Loucy (cell line): ENCODE measurements at regions not wholly inside any gene's neighbourhood (a gene's known extent, or its start where the extent isn't known, plus 50 kb on each side); places are given as distances from the start of the nearest gene placed in this dataset.

Experiments used
- H2AFZ ChIP-seq: fragments of 200-600 bp; sonication (generic); 2 replicates; pipeline ENCODE4 v1.6.0; 2016; ENCODE audit warnings: antibody characterized with exemption, mild to moderate bottlenecking, low read length, moderate library complexity
- H3F3A ChIP-seq: fragments of 200-600 bp; 2 replicates; pipeline ENCODE4 v1.6.0; 2016; ENCODE audit warnings: antibody characterized with exemption, low read depth, mild to moderate bottlenecking
- H3K27me3 ChIP-seq: fragments of 200-600 bp; sonication (generic); 2 replicates; pipeline ENCODE4 v1.6.1; 2014; ENCODE audit warnings: low read length, mild to moderate bottlenecking; ENCODE audit not compliant: insufficient read depth, poor library complexity, severe bottlenecking
- H3K36me3 ChIP-seq: fragments of 200-600 bp; sonication (generic); 2 replicates; pipeline ENCODE4 v1.6.1; 2016; ENCODE audit warnings: low read length; ENCODE audit not compliant: insufficient read depth
- H3K4me1 ChIP-seq: fragments of 200-600 bp; sonication (generic); 2 replicates; pipeline ENCODE4 v1.5.1; 2014; ENCODE audit warnings: low read length, mild to moderate bottlenecking; ENCODE audit not compliant: insufficient read depth, poor library complexity, severe bottlenecking
- H3K4me2 ChIP-seq: fragments of 200-600 bp; sonication (generic); 2 replicates; pipeline ENCODE4 v1.6.0; 2014; ENCODE audit warnings: antibody characterized with exemption, low read length, low read depth, mild to moderate bottlenecking; ENCODE audit not compliant: poor library complexity, severe bottlenecking
- H3K4me3 ChIP-seq: fragments of 200-600 bp; sonication (generic); 2 replicates; pipeline ENCODE4 v1.5.1; 2014; ENCODE audit warnings: low read length, mild to moderate bottlenecking, mixed read lengths; ENCODE audit not compliant: poor library complexity, severe bottlenecking
- H3K79me2 ChIP-seq: fragments of 200-600 bp; sonication (generic); 2 replicates; pipeline ENCODE4 v1.6.1; 2014; ENCODE audit warnings: low read length; ENCODE audit not compliant: insufficient read depth
- H3K9ac ChIP-seq: fragments of 200-600 bp; sonication (generic); 2 replicates; pipeline ENCODE4 v1.6.0; 2014; ENCODE audit warnings: mild to moderate bottlenecking, low read depth, low read length, moderate library complexity; ENCODE audit not compliant: poor library complexity, severe bottlenecking
- H3K9me2 ChIP-seq: fragments of 200-600 bp; sonication (generic); replicated peaks from 2 replicates; pipeline ENCODE4 v1.6.1; 2016; ENCODE audit warnings: low read depth, low read length, mixed read lengths
- H3K9me3 ChIP-seq: fragments of 200-600 bp; sonication (generic); 2 replicates; pipeline ENCODE4 v1.6.1; 2014; ENCODE audit warnings: mild to moderate bottlenecking, antibody characterized with exemption, low read length, low read depth; ENCODE audit not compliant: insufficient read depth
- H4K20me1 ChIP-seq: fragments of 200-600 bp; sonication (generic); 2 replicates; pipeline ENCODE4 v1.6.0; 2014; ENCODE audit warnings: antibody characterized with exemption, low read length, mild to moderate bottlenecking; ENCODE audit not compliant: insufficient read depth, poor library complexity, severe bottlenecking
- EZH2phosphoT487 ChIP-seq: fragments of 200-600 bp; IDR thresholded peaks from 2 replicates; pipeline ENCODE4 v1.6.1; 2018; ENCODE audit warnings: antibody characterized with exemption, mild to moderate bottlenecking, moderate library complexity, borderline replicate concordance
- TF ChIP-seq, protein P1 (sequence below): fragments of 200-600 bp; sonication (generic); conservative IDR thresholded peaks from 2 replicates; pipeline ENCODE4 v1.5.1; 2014; ENCODE audit warnings: mild to moderate bottlenecking, antibody characterized with exemption, low read length

DNA sequence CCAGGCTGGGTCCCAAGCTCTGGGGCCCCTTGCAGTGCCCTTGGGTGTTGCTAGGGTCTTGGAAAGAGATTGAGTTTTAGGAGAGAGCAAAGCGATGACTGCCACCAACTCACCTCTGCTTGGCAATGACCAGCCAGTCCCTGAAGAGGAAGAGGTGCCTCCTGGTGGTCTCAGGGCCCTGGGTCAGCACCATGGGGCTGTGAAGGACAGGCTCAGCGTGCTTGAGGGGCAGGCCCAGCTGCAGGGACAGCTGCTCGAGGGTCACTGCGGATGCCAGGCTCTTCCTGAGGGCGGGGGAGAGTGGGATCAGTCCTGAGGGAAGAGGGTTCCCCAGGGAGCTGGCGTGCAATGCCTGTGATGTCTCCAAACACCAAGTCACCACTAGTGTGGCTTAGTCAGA, 50.8 kb upstream of the TAGAP start:
- Histone ChIP-seq H3K79me2 (no peaks in the 10 kb centered on the region), H3K36me3 (no peaks in the 10 kb centered on the region), H3K9ac (no peak overlapping the region), H3K9me3 (no peaks in the 10 kb centered on the region), H3K4me1 (no peaks in the 10 kb centered on the region), H3K4me3 (no peak overlapping the region), H3K9me2 (no peaks in the 10 kb centered on the region), H3K27me3 (no peaks in the 10 kb centered on the region), H3K4me2 (no peak overlapping the region), H4K20me1 (no peaks in the 10 kb centered on the region), H2AFZ (no peak overlapping the region), H3F3A (no peaks in the 10 kb centered on the region)
- TF ChIP-seq EZH2phosphoT487: no peak
- TF ChIP-seq, protein P1, sequence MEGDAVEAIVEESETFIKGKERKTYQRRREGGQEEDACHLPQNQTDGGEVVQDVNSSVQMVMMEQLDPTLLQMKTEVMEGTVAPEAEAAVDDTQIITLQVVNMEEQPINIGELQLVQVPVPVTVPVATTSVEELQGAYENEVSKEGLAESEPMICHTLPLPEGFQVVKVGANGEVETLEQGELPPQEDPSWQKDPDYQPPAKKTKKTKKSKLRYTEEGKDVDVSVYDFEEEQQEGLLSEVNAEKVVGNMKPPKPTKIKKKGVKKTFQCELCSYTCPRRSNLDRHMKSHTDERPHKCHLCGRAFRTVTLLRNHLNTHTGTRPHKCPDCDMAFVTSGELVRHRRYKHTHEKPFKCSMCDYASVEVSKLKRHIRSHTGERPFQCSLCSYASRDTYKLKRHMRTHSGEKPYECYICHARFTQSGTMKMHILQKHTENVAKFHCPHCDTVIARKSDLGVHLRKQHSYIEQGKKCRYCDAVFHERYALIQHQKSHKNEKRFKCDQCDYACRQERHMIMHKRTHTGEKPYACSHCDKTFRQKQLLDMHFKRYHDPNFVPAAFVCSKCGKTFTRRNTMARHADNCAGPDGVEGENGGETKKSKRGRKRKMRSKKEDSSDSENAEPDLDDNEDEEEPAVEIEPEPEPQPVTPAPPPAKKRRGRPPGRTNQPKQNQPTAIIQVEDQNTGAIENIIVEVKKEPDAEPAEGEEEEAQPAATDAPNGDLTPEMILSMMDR: no peak

DNA sequence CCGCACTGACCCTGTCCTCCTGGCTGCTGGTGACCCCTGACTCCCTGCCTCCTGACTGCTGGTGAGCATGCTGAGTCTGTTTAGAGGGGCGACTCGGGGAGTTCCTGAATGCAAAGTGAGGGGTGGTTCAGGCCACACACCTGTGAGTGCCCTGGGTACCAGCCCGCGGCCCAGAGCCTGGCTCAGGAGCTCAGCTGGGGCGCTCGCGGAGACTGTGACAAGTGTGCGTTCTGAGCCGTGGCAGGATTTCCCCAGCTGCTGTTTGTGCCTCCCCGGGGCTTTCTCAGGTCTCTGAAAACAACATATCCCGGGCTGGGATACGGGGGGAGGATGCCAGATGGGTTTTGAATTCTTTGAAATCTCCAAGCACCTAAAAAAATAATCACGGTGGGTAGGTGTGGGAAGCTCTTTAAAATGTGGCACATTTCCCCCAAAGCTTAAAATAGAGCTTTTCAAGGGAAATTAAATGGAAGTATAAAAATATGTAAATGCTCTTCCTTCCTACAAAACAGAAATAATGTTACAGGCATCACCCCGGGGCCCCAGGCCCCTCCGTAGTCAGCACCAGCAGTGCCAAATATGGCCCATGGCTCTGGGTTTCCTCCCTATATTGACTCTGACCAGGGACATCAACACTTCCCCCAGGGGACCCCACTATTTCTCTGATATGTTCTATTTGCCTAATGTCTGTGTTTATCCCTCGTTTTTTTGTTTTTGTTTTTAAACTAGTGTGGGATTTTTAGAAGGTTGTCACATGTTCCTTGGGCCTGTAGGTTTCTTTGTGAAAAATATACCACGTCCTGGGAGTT, 49.9 kb upstream of the TAGAP start:
- Histone ChIP-seq H3K9ac (no peak overlapping the region), H3K79me2 (no peaks in the 10 kb centered on the region), H2AFZ (no peak overlapping the region), H3K4me2 (no peak overlapping the region), H3K4me3 (no peak overlapping the region), H3K4me1 (no peaks in the 10 kb centered on the region), H3K9me3 (no peaks in the 10 kb centered on the region), H3K9me2 (no peaks in the 10 kb centered on the region), H4K20me1 (no peaks in the 10 kb centered on the region), H3F3A (no peaks in the 10 kb centered on the region), H3K36me3 (no peaks in the 10 kb centered on the region), H3K27me3 (no peaks in the 10 kb centered on the region)
- TF ChIP-seq EZH2phosphoT487: no peak
- TF ChIP-seq, protein P1: no peak
